Right forelimb (tissue), 1 donor: ENCODE measurements at regions not wholly inside any gene's neighbourhood (a gene's known extent, or its start where the extent isn't known, plus 50 kb on each side); places are given as distances from the start of the nearest gene placed in this dataset.
A peak's percentile ranks its signal among the peaks of the same experiment; 100 is the strongest.
"Not testable (repeated sequence)": the region's sequence is repeated elsewhere in the genome, so short reads cannot be mapped to it uniquely, and the experiment has no call there.

Experiments used
- DNase-seq: peaks from one replicate; pipeline ENCODE4 v3.0.0-alpha.2; 2018

- no peak for DNase-seq
These were observed 504.7 kb downstream of the CCDC171 start for GRCh38 chr9:16057541-16057940.

- DNase-seq: no peak
These were observed 505.3 kb downstream of the CCDC171 start for GRCh38 chr9:16058131-16058549.

GRCh38 chr9:16060436-16061129 lies 507.7 kb downstream of the CCDC171 start:
- no peak for DNase-seq

GRCh38 chr9:16062542-16063240 lies 509.8 kb downstream of the CCDC171 start:
- DNase-seq: no peak

GRCh38 chr9:16063241-16063591 lies 510.4 kb downstream of the CCDC171 start:
- DNase-seq: no peak

- DNase-seq: no peak
These were observed 511.9 kb downstream of the CCDC171 start for GRCh38 chr9:16064771-16065170.

GRCh38 chr9:16066201-16066600 lies 513.4 kb downstream of the CCDC171 start:
- DNase-seq: not testable (repeated sequence)

GRCh38 chr9:16068476-16068875 lies 515.6 kb downstream of the CCDC171 start:
- no peak for DNase-seq

- DNase-seq: no peak
These were observed 516.4 kb downstream of the CCDC171 start for GRCh38 chr9:16069249-16069648.

GRCh38 chr9:16069671-16070454 lies 517.0 kb downstream of the CCDC171 start:
- peak; percentile 64 for DNase-seq

GRCh38 chr9:16070455-16071145 lies 517.8 kb downstream of the CCDC171 start:
- peak; percentile 56 for DNase-seq

- no peak for DNase-seq
These were observed 518.6 kb downstream of the CCDC171 start for GRCh38 chr9:16071400-16071799.

GRCh38 chr9:16074963-16075362 lies 522.1 kb downstream of the CCDC171 start:
- no peak for DNase-seq

- no peak for DNase-seq
These were observed 522.9 kb downstream of the CCDC171 start for GRCh38 chr9:16075696-16076095.

GRCh38 chr9:16076511-16076910 lies 523.7 kb downstream of the CCDC171 start:
- no peak for DNase-seq

GRCh38 chr9:16082796-16083195 lies 530.0 kb downstream of the CCDC171 start:
- no peak for DNase-seq

GRCh38 chr9:16085167-16085726 lies 532.4 kb downstream of the CCDC171 start:
- no peak for DNase-seq

GRCh38 chr9:16090907-16091629 lies 538.2 kb downstream of the CCDC171 start:
- no peak for DNase-seq

- DNase-seq: peak; percentile 74
These were observed 539.6 kb downstream of the CCDC171 start for GRCh38 chr9:16092142-16093091.

GRCh38 chr9:16098306-16098705 lies 545.5 kb downstream of the CCDC171 start:
- no peak for DNase-seq
